H1 (cell line): ENCODE measurements at regions not wholly inside any gene's neighbourhood (a gene's known extent, or its start where the extent isn't known, plus 50 kb on each side); places are given as distances from the start of the nearest gene placed in this dataset.

ENCODE experiments used
- BACH1 ChIP-seq: IDR thresholded peaks from 2 replicates; pipeline ENCODE4 v1.6.1; 2012; ENCODE audit warnings: low read length, improper control_type of control experiment
- BCL11A ChIP-seq, 2 experiments: IDR thresholded peaks; one replicate each; pipeline ENCODE4 v1.6.1; 2011; ENCODE audit warnings: low read depth in 2 of 2, low read length in 2 of 2, mild to moderate bottlenecking in 2 of 2
- CBX8 ChIP-seq: fragments of 300-800, 300-1000 bp; sonication (generic); IDR thresholded peaks from 2 replicates; pipeline ENCODE4 v1.7.1; 2016; ENCODE audit warnings: low read depth, low read length, borderline replicate concordance
- CHD1 ChIP-seq: IDR thresholded peaks from 2 replicates; pipeline ENCODE4 v1.6.1; 2012; ENCODE audit warnings: low read depth, low read length, improper control_type of control experiment
- CHD2 ChIP-seq: IDR thresholded peaks from 2 replicates; pipeline ENCODE4 v1.6.1; 2012; ENCODE audit warnings: low read length, improper control_type of control experiment
- CREB1 ChIP-seq: IDR thresholded peaks from 2 replicates; pipeline ENCODE4 v1.6.1; 2012; ENCODE audit warnings: inconsistent platforms
- E2F6 ChIP-seq: IDR thresholded peaks from 2 replicates; pipeline ENCODE4 v1.6.1; 2012; ENCODE audit warnings: inconsistent platforms
- EP300 ChIP-seq, 2 experiments: IDR thresholded peaks; 1 replicate in 1 of 2; 2 replicates in 1 of 2; pipeline ENCODE4 v1.6.1; 2011 to 2012; ENCODE audit warnings: low read depth in 2 of 2, low read length in 2 of 2, mild to moderate bottlenecking in 2 of 2, borderline replicate concordance in 1 of 2, inconsistent platforms in 1 of 2, moderate library complexity in 1 of 2
- FOSL1 ChIP-seq: IDR thresholded peaks from 2 replicates; pipeline ENCODE4 v1.6.1; 2011; ENCODE audit warnings: mild to moderate bottlenecking, low read depth, low read length, moderate library complexity; ENCODE audit not compliant: insufficient read depth
- GTF2F1 ChIP-seq: IDR thresholded peaks from 2 replicates; pipeline ENCODE4 v1.6.1; 2012; ENCODE audit warnings: low read depth, low read length, improper control_type of control experiment, borderline replicate concordance
- JUND ChIP-seq: IDR thresholded peaks from 2 replicates; pipeline ENCODE4 v1.6.1; 2011; ENCODE audit warnings: mild to moderate bottlenecking, improper control_type of control experiment, low read length
- KDM4A ChIP-seq: IDR thresholded peaks from one replicate; pipeline ENCODE4 v1.7.1; 2012; ENCODE audit warnings: low read depth, mild to moderate bottlenecking, moderate library complexity, low read length, inconsistent platforms; ENCODE audit not compliant: severe bottlenecking
- MAX ChIP-seq: IDR thresholded peaks from 2 replicates; pipeline ENCODE4 v1.6.1; 2012; ENCODE audit warnings: inconsistent platforms
- NRF1 ChIP-seq: IDR thresholded peaks from 2 replicates; pipeline ENCODE4 v1.6.1; 2011; ENCODE audit warnings: mild to moderate bottlenecking, low read depth, low read length, improper control_type of control experiment
- PHF8 ChIP-seq: fragments of 200-600 bp; sonication (generic); conservative IDR thresholded peaks from 2 replicates; pipeline ENCODE4 v1.7.1; 2012; ENCODE audit warnings: low read depth, mild to moderate bottlenecking, inconsistent platforms, low read length, moderate library complexity
- POLR2AphosphoS5 ChIP-seq: IDR thresholded peaks from 2 replicates; pipeline ENCODE4 v1.6.1; 2011; ENCODE audit warnings: low read depth, low read length
- RBBP5 ChIP-seq: IDR thresholded peaks from 2 replicates; pipeline ENCODE4 v1.7.1; 2012; ENCODE audit warnings: low read depth, mild to moderate bottlenecking, inconsistent platforms, low read length, moderate library complexity, borderline replicate concordance
- SAP30 ChIP-seq: fragments of 300-600 bp; sonication (generic); IDR thresholded peaks from 2 replicates; pipeline ENCODE4 v1.7.1; 2012; ENCODE audit warnings: low read length, moderate library complexity, mild to moderate bottlenecking, inconsistent platforms; ENCODE audit not compliant: insufficient read depth, insufficient replicate concordance
- SIN3A ChIP-seq, 2 experiments: IDR thresholded peaks in 1 of 2; conservative IDR thresholded peaks in 1 of 2; 2 replicates each; pipeline ENCODE4 v1.6.1; 2011 to 2012; ENCODE audit warnings: low read length in 2 of 2, improper control_type of control experiment in 1 of 2, low read depth in 1 of 2, mild to moderate bottlenecking in 1 of 2
- SIRT6 ChIP-seq: IDR thresholded peaks from one replicate; pipeline ENCODE4 v1.7.1; 2012; ENCODE audit warnings: low read length, inconsistent platforms
- SP1 ChIP-seq: IDR thresholded peaks from 2 replicates; pipeline ENCODE4 v1.6.1; 2011; ENCODE audit warnings: low read depth, low read length
- SP2 ChIP-seq: IDR thresholded peaks from 2 replicates; pipeline ENCODE4 v1.6.1; 2012; ENCODE audit warnings: mild to moderate bottlenecking, low read length, inconsistent platforms
- SP4 ChIP-seq: IDR thresholded peaks from 2 replicates; pipeline ENCODE4 v1.6.1; 2012; ENCODE audit warnings: low read length, inconsistent platforms
- SRF ChIP-seq: IDR thresholded peaks from 2 replicates; pipeline ENCODE4 v1.6.1; 2011; ENCODE audit warnings: mild to moderate bottlenecking, low read depth, low read length, moderate library complexity
- TAF7 ChIP-seq: optimal IDR thresholded peaks from 2 replicates; pipeline ENCODE3; 2011; ENCODE audit warnings: low read depth, mild to moderate bottlenecking, inconsistent platforms, low read length, moderate library complexity, borderline replicate concordance
- TBP ChIP-seq: IDR thresholded peaks from 2 replicates; pipeline ENCODE4 v1.6.1; 2011; ENCODE audit warnings: low read depth, low read length, improper control_type of control experiment
- TEAD4 ChIP-seq: IDR thresholded peaks from 2 replicates; pipeline ENCODE4 v1.6.1; 2012; ENCODE audit warnings: low read depth, low read length, inconsistent platforms, mixed read lengths

DNA sequence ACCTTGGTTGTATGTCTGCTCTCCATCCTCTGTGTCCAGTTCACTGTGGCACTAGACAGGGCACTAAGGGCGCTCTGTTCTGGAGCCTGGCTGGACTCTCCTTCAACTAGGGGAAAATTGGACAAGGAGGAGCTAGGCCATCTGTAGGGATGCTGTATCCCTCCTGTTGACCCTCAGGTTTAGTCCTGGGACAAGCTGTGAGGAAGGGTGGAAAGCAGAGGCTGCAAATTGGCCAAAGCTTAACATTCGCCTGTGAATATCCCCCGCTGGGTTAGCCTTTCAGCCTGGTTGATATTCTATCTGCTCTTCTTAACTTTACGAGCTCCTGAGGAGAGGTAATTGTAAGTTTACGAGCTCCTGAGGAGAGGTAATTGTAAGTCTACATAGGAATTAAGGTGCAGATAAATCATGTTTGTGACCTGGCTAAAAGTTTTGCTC, 64.4 kb upstream of the ENPEP start (continued):
- TF ChIP-seq MAX (no peak; the same call in 1 of the 2 replicates), SIN3A (conservative IDR thresholded peaks at IDR 0.05 in 1 of 2, IDR thresholded peaks at IDR 0.05 in 1 of 2; ENCODE audit: low read depth in 1 of 2, low read length in 2 of 2) (no peak), POLR2AphosphoS5 (peak; percentile 77), SP1 (peak; percentile 81; the same call in 1 of the 2 replicates), JUND (no peak), RBBP5 (no peak), BACH1 (no peak), NRF1 (no peak), KDM4A (no peak), TAF7 (no peak), TBP (peak; percentile 32), PHF8 (no peak; the same call in 1 of the 2 replicates), E2F6 (no peak; the same call in 1 of the 2 replicates), SP4 (no peak), EP300 (IDR thresholded peaks at IDR 0.05; ENCODE audit: borderline replicate concordance in 1 of 2, low read depth in 2 of 2, low read length in 2 of 2) (peak in 1 of 2 experiments; percentile 74; a peak in 1 of 3 replicates), GTF2F1 (no peak; the same call in 1 of the 2 replicates), BCL11A (IDR thresholded peaks at IDR 0.05; ENCODE audit: low read depth in 2 of 2, low read length in 2 of 2) (peak; percentile 79 to 95), SRF (no peak), TEAD4 (no peak), CREB1 (no peak), CBX8 (no peak), CHD1 (no peak), SAP30 (no peak), CHD2 (no peak), SIRT6 (no peak), SP2 (no peak), FOSL1 (no peak)
